Astrocyte of the hippocampus (primary cell): ENCODE measurements at regions not wholly inside any gene's neighbourhood (a gene's known extent, or its start where the extent isn't known, plus 50 kb on each side); places are given as distances from the start of the nearest gene placed in this dataset.
"Not testable (repeated sequence)": the region's sequence is repeated elsewhere in the genome, so short reads cannot be mapped to it uniquely, and the experiment has no call there.

ENCODE experiments used
- DNase-seq: peaks from one replicate; pipeline ENCODE4 v3.0.0; 2011; ENCODE audit warnings: low read depth, low spot score

DNA sequence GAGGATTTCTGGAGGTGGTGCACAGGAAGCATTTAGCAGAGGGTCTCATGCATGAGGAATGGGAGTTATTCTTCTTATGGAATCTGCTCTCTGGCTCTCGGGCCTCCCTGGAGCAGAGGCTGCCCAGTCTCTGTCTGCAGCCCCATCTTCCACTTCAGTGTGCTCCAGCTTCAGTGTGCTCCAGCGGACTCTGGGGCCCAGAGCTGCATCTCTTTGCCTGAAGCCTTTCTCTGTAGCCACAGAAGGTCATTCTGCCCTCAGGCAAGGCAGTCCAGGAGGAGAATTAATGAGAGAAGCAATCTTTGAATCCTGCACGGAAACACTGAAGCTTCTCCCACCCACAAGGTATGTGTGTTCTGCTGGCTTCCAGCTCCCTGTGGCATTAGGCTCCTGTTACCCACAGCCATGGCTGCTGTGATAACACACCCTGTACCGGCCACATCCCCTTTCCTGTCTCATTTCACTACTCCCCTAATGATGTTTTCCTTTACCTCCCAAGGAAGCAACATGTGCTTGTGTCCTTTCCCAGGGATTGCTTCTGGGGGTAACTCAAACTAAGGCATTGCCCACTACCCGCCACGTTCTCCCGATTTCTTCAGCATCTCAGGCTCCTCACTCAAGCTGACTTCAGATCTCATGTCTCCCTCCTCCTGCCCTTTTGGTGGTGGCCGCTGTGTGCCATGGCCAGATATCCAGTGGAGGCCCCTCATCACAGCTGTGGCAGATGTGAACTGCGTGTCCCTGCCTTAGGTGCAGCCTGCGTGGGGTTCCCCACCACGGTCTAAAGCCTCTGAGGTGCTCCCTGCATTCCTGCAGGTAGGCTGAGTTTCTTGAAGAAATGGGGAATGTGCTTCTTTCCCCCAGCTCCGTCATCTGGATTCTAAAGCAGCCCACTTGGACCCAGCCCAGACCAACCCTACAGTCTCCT is 181.2 kb upstream of the GALNT2 start:
- no peak for DNase-seq

- DNase-seq, result no peak
Measured at GRCh38 chr1:229886636-229887035, 180.4 kb upstream of the GALNT2 start.

GRCh38 chr1:229887043-229887822 is 179.8 kb upstream of the GALNT2 start:
- DNase-seq, result no peak

GRCh38 chr1:229888157-229888556 is 178.9 kb upstream of the GALNT2 start:
- DNase-seq, result no peak

GRCh38 chr1:229888561-229889001 is 178.5 kb upstream of the GALNT2 start:
- DNase-seq, result no peak

GRCh38 chr1:229889031-229889517 is 178.0 kb upstream of the GALNT2 start:
- DNase-seq, result no peak

- no peak for DNase-seq
Measured at GRCh38 chr1:229891227-229891626, 175.8 kb upstream of the GALNT2 start.

GRCh38 chr1:229892515-229893117 is 174.4 kb upstream of the GALNT2 start:
- DNase-seq, result no peak

DNA sequence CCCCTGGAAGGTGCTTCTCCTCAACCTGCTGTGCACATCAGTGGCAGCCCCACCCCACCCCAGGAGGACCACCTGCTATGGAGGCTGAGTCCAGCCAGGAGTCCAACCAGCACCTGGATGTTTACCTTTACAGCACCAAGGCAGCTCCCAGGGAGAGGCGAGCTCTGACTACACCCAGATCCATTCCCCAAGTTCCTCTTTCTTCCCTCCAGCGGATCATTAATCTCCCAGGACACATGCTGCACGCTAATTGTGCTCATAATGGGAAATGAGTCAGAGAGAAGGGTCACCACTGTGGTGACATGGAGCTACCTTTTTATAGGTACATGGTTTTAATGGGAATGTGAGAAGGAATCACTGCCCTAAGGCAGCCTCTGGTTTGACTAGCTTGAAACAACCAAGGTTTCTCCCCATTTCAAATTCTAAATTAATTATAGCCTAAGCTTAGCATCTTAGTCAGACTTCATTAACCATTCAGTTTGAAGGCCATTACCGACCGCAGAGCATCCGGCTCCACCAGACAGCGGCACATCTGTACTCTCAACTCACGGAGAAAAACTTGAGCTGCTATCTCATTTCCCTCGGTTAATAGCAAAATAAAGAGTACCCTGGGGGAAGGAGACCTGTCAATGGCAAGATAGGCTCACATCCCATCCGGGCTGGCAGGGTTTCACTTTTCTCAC is 173.1 kb upstream of the GALNT2 start:
- no peak for DNase-seq

DNA sequence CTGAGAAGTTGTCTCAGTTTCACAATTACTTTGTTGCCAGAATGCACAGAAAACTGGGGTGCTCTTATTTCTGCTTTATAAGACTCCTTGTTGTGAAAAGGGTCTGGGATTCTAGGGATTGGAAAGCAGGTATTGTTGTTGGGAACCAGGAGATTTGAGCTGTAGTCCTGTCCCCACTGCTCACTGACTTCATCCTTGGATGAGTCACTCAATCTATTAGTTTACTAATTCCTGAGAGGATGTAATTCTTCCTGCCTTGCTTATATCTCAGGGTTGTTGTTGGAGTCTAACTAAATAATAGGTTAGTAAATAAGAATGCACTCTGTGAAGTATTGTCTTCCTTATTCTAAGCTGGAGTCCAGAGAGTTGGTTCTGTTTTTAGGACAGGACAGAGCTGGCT is 172.5 kb upstream of the GALNT2 start:
- DNase-seq, result no peak

- no peak for DNase-seq
Measured at GRCh38 chr1:229895605-229896004, 171.4 kb upstream of the GALNT2 start.

DNA sequence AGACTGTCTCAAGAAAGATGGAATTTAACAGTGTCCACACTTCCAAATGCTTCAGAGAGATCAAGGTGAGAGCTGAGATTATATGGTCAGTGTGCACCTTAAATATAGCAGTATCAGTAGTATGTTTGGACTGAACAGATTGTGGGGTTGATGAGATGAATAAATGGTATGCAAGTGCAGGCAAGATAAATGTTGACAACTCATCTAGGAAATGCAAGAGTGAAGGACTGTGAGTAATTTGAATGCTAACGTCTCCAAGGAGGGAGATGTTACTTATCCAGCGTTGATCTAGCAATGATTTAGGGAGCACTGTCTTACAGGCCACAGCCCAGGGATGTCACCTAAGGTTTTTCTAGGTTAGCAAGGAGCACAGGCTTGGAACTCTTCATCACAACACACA is 170.7 kb upstream of the GALNT2 start:
- DNase-seq, result no peak

DNA sequence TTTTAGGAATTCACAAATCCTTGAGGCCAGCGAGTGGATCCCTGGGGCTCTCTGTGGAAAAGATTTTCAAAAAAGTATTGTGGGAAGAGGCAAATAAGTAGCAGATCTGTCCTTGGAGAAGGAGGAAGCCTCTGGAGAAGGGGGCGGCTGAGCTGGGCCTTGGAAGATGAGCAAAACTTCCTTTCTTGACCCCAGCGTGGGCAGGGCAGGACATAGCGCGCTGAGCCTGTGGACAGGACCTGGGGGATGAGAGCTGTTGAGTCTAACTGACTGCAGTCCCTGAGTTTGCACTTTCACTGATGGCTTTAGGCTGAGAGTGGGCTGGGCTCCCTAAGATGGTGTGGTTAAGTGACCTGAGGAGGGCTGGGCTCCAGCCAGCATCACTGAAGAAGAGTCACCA is 170.2 kb upstream of the GALNT2 start:
- DNase-seq, result no peak

GRCh38 chr1:229897501-229897900 is 169.5 kb upstream of the GALNT2 start:
- no peak for DNase-seq

GRCh38 chr1:229900220-229900619 is 166.8 kb upstream of the GALNT2 start:
- DNase-seq, result no peak

DNA sequence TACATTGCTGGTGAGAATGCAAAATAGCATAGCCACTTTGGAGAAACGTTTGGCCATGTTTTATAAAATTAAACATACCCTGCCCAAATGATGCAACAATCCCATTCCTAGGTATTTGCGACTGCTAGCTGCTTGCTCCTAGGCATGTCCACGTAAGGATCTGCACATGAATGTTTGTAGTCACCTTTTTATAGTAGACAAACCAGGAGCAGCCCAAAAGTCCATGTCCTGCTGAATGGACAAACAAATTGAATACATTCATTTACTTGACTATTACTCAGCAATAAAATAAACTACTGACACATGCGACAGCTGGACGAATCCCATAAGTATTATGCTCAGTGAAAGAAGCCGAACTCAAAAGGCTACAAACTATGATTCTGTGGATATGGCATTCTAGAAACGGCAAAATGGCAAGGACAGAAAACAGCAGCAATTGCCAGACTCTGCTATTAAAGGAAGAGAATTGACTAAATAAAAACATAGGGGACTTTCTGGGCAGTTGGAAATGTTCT is 161.9 kb upstream of the GALNT2 start:
- no peak for DNase-seq

GRCh38 chr1:229905652-229906051 is 161.4 kb upstream of the GALNT2 start:
- DNase-seq, result no peak

DNA sequence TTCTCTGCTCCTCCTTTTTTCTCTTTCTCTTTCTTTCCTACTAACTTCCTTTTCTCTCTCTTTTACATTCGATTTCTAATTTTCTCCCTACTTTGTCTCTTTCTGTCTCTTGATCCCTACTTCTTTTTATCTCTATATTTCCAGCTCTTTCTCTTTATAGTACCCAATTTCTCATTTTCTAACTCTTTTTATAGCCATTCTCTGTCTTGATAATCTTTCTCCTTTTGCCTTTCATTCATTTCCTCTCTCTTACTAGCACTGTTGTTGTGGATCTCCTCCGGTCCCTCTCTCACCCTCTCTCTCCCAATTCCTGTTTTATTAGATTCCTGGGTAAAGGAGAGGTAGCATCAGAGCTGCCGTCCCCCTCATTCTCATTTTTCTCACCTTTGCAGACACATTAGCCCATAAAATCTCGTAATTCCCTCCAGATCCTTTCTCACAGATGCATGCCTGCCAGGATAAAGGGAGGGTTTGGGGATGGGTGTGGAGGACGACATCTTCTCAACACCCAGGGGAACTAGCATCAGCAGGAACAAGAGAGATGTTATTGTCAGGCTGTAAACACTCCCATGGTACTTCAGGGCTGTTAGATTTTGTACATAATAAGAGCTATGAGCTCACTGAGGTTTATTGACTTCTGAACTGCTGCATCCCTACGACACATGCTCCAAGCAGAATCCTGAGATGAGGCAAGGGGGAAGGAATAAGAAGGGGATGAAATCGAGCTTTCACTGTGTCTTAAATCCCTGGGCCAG is 159.0 kb upstream of the GALNT2 start:
- no peak for DNase-seq

- no peak for DNase-seq
Measured at GRCh38 chr1:229908689-229909088, 158.3 kb upstream of the GALNT2 start.

DNA sequence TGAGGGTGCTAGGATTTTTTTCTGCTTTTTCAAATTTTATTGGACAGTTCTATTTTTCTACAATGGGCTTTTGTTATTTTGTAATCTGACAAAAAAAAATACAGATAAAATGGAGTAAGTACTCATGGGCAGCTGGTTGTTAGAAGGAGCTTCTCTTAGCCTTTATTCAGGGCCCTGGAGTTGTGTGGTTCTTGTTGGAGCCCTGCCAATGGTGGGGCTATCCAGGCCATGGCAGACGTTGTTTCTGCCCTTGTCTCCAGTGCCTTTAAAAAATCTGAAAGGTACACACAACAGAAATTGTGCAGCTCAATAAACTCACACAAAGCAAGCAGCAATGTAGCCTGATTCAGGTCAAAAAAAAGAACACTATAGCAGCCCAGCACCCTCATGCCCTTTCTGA is 153.5 kb upstream of the GALNT2 start:
- no peak for DNase-seq

- not testable (repeated sequence) for DNase-seq
Measured at GRCh38 chr1:229919488-229919887, 147.6 kb upstream of the GALNT2 start.
